ENCODE measurements at regions not wholly inside any gene's neighbourhood (a gene's known extent, or its start where the extent isn't known, plus 50 kb on each side); places are given as distances from the start of the nearest gene placed in this dataset.

DNA sequence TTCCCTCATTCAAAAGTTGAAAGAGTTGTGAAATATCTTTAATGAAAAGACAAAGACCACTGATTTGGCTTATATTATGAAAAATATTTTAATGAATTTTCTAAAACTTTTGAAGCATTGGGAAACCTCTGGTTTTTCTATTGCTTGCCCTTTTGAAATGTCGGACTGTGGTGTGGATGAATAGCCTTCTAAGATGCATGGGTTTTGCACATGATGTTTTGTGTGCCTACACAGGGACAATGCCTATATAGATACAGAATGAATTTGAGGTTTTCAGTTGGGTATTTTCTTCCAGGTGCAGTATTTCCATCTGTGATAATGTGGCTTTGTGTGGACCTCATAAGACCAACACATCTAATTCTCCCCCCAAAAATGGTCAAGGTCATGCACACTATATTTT lies 1437.9 kb downstream of the REEP3 start:
- no peak for DNase-seq (ENCODE audit: low read depth)
- H3K4me3 ChIP-seq (ENCODE audit: control insufficient read depth, low read depth, low read length) = no peak overlapping the region
- TF ChIP-seq CTCF (IDR thresholded peaks at IDR 0.05; ENCODE audit: control insufficient read depth, insufficient read depth, low read depth, low read length, missing control alignments) = no peak

DNA sequence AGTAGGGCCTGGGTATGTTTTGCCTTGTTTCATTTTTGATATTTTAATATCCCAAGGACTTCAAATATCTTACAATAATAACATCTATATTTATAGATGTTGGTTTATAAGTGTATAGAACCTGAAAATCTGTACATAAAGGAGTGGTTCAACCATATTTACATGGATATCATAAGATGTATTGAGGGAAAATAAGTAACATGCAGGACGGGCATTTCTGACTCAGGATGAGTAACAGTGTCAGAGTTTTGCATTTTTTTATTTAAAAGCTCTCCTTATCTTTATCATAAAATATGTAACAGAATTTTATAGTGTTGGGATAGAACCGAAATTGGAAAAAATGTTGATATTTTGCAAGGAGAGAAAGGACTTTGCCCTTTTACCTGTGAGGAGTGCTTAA lies 1438.7 kb downstream of the REEP3 start:
- no peak for TF ChIP-seq CTCF (IDR thresholded peaks at IDR 0.05; ENCODE audit: control insufficient read depth, insufficient read depth, low read depth, low read length, missing control alignments)
- no peak overlapping the region for H3K4me3 ChIP-seq (ENCODE audit: control insufficient read depth, low read depth, low read length)
- DNase-seq (ENCODE audit: low read depth) = no peak

- H3K4me3 ChIP-seq (ENCODE audit: control insufficient read depth, low read depth, low read length) = no peak overlapping the region
- no peak for TF ChIP-seq CTCF (IDR thresholded peaks at IDR 0.05; ENCODE audit: control insufficient read depth, insufficient read depth, low read depth, low read length, missing control alignments)
- DNase-seq (ENCODE audit: low read depth) = no peak
Observed at GRCh38 chr10:64973391-64973790, 1452.2 kb downstream of the REEP3 start.

GRCh38 chr10:64976150-64976549 lies 1454.9 kb downstream of the REEP3 start:
- no peak for DNase-seq (ENCODE audit: low read depth)
- no peak for TF ChIP-seq CTCF (IDR thresholded peaks at IDR 0.05; ENCODE audit: control insufficient read depth, insufficient read depth, low read depth, low read length, missing control alignments)
- no peak overlapping the region for H3K4me3 ChIP-seq (ENCODE audit: control insufficient read depth, low read depth, low read length)

DNA sequence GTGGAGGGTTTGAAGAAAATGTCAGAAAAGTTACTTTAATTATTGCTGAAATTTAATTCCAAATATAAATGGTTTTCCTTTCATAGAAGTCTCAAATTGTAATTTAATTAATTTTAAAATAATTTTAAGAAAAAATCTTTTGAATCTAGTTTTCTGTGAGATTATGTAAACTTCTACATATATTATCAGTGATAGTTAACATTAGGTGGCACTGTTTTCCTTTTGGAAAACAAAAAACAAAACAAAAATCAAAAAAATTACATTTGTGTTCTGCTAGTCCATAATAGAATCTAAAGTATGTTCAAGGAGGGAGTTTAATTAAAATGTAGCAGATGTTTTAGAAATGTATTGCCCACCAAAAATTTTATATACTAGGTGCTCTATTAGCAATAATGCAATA lies 1456.7 kb downstream of the REEP3 start:
- no peak for TF ChIP-seq CTCF (IDR thresholded peaks at IDR 0.05; ENCODE audit: control insufficient read depth, insufficient read depth, low read depth, low read length, missing control alignments)
- H3K4me3 ChIP-seq (ENCODE audit: control insufficient read depth, low read depth, low read length) = no peak overlapping the region
- no peak for DNase-seq (ENCODE audit: low read depth)

- TF ChIP-seq CTCF (IDR thresholded peaks at IDR 0.05; ENCODE audit: control insufficient read depth, insufficient read depth, low read depth, low read length, missing control alignments) = no peak
- DNase-seq (ENCODE audit: low read depth) = no peak
- no peak overlapping the region for H3K4me3 ChIP-seq (ENCODE audit: control insufficient read depth, low read depth, low read length)
Observed at GRCh38 chr10:64996886-64997285, 1475.7 kb downstream of the REEP3 start.

GRCh38 chr10:65010845-65011244 lies 1489.6 kb downstream of the REEP3 start:
- DNase-seq (ENCODE audit: low read depth) = no peak
- no peak for TF ChIP-seq CTCF (IDR thresholded peaks at IDR 0.05; ENCODE audit: control insufficient read depth, insufficient read depth, low read depth, low read length, missing control alignments)
- no peak overlapping the region for H3K4me3 ChIP-seq (ENCODE audit: control insufficient read depth, low read depth, low read length)

Data from AG09309 (cell line).